ENCODE measurements at regions not wholly inside any gene's neighbourhood (a gene's known extent, or its start where the extent isn't known, plus 50 kb on each side); places are given as distances from the start of the nearest gene placed in this dataset.

DNA sequence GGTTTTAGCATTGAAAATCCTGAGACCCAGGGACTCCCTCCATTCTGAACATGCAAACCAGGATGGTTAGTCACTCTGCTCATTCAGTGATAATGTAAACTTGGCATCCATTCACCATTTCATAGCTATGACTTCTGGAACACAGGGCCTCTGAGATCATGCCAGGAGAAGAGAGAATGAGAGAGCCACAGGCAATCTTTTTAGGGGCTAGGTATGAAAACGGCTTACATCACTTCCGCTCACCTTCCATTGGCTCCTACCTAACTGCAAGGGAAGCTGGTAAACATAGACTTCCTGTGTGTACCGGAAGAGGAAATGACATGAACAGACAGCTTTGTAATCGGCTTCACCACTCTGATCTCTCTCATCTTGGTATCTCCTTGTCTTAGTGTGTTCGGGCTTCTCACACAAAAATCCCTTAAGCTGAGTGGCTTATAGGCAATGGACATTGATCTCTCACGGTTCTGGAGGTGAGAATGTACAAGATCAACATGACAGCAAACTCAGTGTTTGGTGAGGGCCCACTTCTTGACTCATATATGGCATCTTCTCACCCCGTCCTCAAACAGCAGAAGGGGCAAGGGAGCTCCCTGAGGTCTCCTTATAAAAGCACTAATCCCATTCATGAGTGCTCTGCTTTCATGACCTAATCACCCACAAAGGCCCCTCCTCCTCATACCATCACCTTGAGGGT is 465.9 kb upstream of the TBX3 start:
- 76 to 78% methylated on average over 7 of the region's 7 CpGs for WGBS, 2 donors
- no peak overlapping the region for H3K27ac ChIP-seq (ENCODE audit: low read depth in 1 of 2, low read length in 1 of 2)

DNA sequence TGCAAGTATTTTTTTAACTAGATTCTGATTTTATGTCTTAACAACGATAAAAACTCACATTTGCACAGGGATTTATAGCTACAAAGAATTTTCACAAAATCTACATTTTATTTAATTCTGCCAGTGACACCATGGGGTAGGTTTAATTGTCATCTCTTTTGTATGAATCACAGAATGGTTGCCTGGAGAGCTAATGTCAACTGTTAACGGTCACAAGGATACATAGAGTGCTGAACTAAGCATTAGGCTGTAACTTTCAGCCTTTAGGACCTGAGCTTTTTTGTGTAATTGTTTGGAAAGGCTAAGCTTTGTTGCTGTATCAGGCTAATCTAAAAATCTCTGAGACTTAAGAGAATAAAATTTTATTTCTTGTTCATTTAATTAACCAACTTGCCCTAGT is 465.3 kb upstream of the TBX3 start:
- H3K9me3 ChIP-seq (ENCODE audit: control insufficient read depth in 4 of 4, insufficient read depth in 3 of 4, low read length in 3 of 4), result no peaks in the 10 kb centered on the region
- TF ChIP-seq CTCF (IDR thresholded peaks at IDR 0.05; ENCODE audit: control extremely low read depth, extremely low read depth), result no peak
- no peak overlapping the region for H3K9ac ChIP-seq (ENCODE audit: insufficient read depth in 1 of 2, low read length in 2 of 2)
- H3K27ac ChIP-seq (ENCODE audit: low read depth in 1 of 2, low read length in 1 of 2), result no peak overlapping the region
- DNase-seq (no peak), ATAC-seq (ENCODE audit: insufficient read depth, low FRiP score) (no peak)
- 92 to 94% methylated on average over 2 of the region's 2 CpGs for WGBS, 2 donors
- H3K36me3 ChIP-seq (ENCODE audit: control insufficient read depth in 4 of 4, insufficient read depth in 4 of 4, low read length in 4 of 4), result no peaks in the 10 kb centered on the region
- H3K4me1 ChIP-seq (ENCODE audit: control insufficient read depth in 5 of 5, insufficient read depth in 5 of 5, low read length in 5 of 5), result peaks cover 0 to 13% (median 0%) of the 10 kb centered on the region in 5 donors
- H3K4me3 ChIP-seq, result no peak overlapping the region
- H3K27me3 ChIP-seq (ENCODE audit: control insufficient read depth in 3 of 3, insufficient read depth in 3 of 3, low read length in 2 of 3), result no peaks in the 10 kb centered on the region

More for the DNA sequence above, 465.9 kb upstream of the TBX3 start:
- Histone ChIP-seq H3K27me3 (ENCODE audit: control insufficient read depth in 3 of 3, insufficient read depth in 3 of 3, low read length in 2 of 3) (no peaks in the 10 kb centered on the region), H3K4me1 (ENCODE audit: control insufficient read depth in 5 of 5, insufficient read depth in 5 of 5, low read length in 5 of 5) (peaks cover 0 to 13% (median 0%) of the 10 kb centered on the region in 5 donors), H3K4me3 (no peak overlapping the region), H3K36me3 (ENCODE audit: control insufficient read depth in 4 of 4, insufficient read depth in 4 of 4, low read length in 4 of 4) (no peaks in the 10 kb centered on the region), H3K9ac (ENCODE audit: insufficient read depth in 1 of 2, low read length in 2 of 2) (no peak overlapping the region), H3K9me3 (ENCODE audit: control insufficient read depth in 4 of 4, insufficient read depth in 3 of 4, low read length in 3 of 4) (no peaks in the 10 kb centered on the region)
- peak in 2 of 3 donors; percentile 48 to 67 for DNase-seq
- ATAC-seq (ENCODE audit: insufficient read depth, low FRiP score), result no peak
- TF ChIP-seq CTCF (IDR thresholded peaks at IDR 0.05; ENCODE audit: control extremely low read depth, extremely low read depth), result no peak

- DNase-seq (no peak), ATAC-seq (ENCODE audit: insufficient read depth, low FRiP score) (no peak)
- TF ChIP-seq CTCF (IDR thresholded peaks at IDR 0.05; ENCODE audit: control extremely low read depth, extremely low read depth), result no peak
- Histone ChIP-seq H3K9me3 (ENCODE audit: control insufficient read depth in 4 of 4, insufficient read depth in 3 of 4, low read length in 3 of 4) (peaks cover 0 to 1% (median 0%) of the 10 kb centered on the region in 4 donors), H3K4me3 (no peak overlapping the region), H3K27ac (ENCODE audit: low read depth in 1 of 2, low read length in 1 of 2) (no peak overlapping the region), H3K4me1 (ENCODE audit: control insufficient read depth in 5 of 5, insufficient read depth in 5 of 5, low read length in 5 of 5) (peaks cover 0 to 13% (median 0%) of the 10 kb centered on the region in 5 donors), H3K36me3 (ENCODE audit: control insufficient read depth in 4 of 4, insufficient read depth in 4 of 4, low read length in 4 of 4) (no peaks in the 10 kb centered on the region), H3K27me3 (ENCODE audit: control insufficient read depth in 3 of 3, insufficient read depth in 3 of 3, low read length in 2 of 3) (no peaks in the 10 kb centered on the region), H3K9ac (ENCODE audit: insufficient read depth in 1 of 2, low read length in 2 of 2) (no peak overlapping the region)
- 93 to 95% methylated on average over 2 of the region's 2 CpGs for WGBS, 2 donors
Measured at GRCh38 chr12:115147916-115148315, 463.9 kb upstream of the TBX3 start.
